HG03064 (cell line): ENCODE measurements at regions not wholly inside any gene's neighbourhood (a gene's known extent, or its start where the extent isn't known, plus 50 kb on each side); places are given as distances from the start of the nearest gene placed in this dataset.

Source experiments
- ATAC-seq: cut with Tn5 transposase; IDR thresholded peaks from one replicate; pipeline ENCODE4 v1.9.1; 2021; ENCODE audit warnings: low read depth; ENCODE audit not compliant: unreplicated experiment

DNA sequence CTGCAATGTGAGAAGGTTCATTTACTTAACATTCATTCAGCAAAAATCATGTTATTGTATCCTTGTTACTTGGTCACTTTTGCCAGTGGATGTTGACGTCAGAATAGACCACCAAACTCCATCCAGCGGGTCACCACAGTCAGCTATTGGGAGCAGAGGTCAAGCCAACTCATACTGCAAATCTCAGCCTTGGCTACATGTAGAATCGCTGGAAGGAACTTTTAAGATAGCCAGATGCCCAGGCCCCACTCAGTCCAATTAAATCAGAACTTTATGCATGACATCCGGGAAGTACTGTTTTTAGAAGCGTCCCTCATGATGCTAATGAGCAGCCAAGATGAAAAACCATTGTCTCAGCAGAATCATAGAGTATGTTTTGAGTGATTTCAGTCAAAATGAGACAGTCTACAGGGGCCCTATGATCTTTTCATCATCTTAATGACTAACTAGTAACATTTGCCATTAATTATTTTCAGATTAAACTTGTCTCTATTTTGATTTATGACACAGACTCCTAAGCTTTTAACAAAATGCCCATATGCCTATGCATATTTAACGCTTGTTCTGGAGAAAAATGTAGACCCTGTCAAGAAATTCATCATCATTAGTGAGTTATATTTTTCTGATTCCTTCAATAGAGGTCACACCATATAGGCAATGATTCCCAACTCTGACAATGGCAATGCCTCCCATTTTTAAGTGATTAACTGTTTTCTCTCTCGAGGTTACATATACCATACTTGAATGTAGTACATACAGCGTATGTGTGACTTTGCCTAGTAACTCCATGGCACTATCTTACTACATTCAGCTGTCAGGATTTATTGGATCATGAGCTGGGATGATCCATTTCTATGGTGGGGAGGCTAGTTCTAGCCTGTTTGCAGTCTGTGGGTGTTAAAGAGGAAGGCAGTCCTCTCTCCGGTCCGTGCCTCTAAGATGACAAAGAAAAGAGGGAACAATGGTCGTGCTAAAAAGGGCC is 63.7 kb upstream of the CCBE1 start:
- no peak for ATAC-seq

DNA sequence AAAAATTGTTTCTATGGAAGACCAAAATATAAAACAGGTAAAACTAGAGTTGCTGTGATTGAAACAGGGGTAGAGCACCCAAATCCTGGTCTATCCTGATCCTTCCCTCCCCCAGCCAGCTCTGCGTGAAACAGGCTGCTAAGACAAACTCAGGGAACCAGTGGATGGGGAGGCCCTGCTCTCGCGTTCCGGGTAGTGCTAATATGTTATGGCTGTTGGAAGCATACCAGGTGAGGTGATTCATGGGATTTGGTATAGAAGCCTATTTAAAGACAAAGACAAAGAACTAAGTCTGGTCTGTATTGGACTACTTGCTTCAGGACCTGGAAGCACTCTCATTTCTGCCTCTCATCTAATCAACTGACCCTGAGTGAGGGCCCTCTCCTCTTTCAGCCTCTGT is 63.0 kb upstream of the CCBE1 start:
- no peak for ATAC-seq

DNA sequence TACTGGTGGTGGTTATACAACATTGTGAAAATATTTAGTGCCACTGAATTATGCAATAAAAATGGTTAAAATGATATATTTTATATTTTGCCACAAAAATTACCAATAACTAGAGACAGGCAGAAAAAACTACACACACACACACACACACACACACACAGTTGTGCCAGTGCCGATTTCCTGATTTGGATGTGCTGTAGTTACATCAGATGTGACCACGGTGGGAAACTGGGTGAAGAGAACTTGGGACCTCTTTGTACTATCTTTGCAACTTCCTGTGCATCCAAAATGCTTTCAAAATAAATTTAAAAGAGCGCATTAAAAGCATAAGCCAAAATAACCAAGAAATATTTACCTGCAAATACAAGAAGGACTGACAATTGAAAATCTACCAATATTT is 61.6 kb upstream of the CCBE1 start:
- no peak for ATAC-seq

DNA sequence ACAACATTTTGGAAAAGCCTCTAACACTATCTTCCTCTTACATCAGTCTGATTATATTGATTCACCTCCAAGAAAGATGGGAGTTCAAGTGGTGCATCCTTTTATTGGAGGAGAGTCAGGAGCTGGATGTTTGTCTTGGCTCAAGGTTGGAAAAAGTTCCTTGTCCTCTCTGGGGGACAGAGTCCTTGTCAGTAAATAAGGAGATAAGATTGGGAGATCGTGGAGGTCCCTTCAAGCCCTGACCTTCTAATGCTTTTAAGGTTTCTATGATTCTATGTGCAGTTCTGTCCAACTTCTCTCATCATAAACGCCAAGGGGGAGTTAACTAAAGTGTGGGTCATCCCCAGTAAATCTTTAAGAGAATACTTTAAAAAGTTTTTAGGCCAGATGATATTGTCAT is 60.9 kb upstream of the CCBE1 start:
- no peak for ATAC-seq

DNA sequence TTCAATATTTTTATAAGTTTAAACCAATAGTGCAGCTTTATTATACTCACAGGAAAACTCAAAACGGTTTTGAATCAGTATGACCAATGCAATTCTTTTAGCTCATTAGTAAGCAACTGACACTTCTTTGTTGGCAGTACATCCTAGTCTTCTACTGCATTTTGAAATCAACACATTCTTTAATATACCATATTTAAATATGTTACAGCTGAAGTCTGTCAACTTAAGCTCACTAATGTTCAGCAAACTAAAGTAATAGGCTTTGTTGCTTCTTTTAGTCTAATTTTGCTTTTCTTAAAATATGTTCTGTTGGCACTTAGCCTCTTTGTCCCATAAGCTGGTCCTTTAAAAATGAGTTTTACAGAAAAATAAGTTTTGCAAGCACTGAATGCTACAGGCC is 55.4 kb upstream of the CCBE1 start:
- ATAC-seq = no peak

DNA sequence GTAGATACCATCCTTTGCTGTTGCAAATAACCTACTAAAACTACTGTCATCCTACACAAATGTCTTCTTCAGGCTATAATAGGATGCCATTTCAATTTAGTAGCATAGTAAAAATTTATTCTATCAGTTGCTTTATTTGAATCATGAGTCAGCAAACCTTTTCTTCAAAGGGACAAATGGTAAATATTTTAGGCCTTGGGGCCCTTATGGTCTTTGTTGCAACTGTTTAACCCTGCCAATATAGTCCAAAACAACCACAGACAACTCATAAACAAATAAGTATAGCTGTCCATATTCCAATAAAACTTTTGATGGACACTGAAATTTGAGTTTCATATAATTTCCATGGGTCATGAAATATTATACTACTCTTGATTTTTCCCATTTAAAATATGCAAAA is 54.0 kb upstream of the CCBE1 start:
- ATAC-seq = no peak

DNA sequence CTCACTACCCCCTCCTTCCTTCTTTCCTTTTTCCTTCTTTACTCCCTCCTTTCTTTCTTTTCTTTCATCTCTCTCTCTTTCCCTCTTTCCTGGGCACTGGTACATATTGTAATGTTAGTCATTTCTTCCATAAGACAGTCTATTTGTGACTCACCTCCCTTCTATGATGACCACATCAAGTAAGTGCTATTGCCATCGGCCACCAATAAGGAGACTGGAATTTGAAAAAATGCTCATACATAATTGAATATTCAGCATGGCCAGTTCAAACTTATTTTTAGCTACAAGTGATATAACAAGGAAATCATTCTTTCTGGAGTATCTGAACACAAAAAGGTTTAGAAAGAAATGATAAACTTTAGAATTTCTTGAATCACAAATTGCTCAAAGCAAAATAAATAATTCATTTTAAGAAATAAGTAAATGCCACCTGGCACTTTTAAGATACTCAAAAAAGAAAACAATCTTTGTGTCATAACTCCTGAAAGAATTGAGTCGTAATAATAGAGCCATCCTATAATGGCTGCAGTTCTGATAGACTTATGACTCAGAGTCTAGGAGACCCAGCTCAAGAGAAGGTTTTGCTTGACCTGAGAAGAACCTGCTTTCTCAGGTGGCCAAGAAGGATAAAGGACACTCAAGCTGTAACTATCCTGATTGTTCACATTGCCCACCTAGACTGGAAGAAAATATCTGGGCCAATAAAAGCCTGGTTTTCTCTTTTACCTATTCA is 51.6 kb upstream of the CCBE1 start:
- no peak for ATAC-seq
